Astrocyte (in vitro differentiated cells and primary cell): ENCODE measurements at regions not wholly inside any gene's neighbourhood (a gene's known extent, or its start where the extent isn't known, plus 50 kb on each side); places are given as distances from the start of the nearest gene placed in this dataset.

Source experiments
- DNase-seq: peaks from one replicate; pipeline ENCODE4 v3.0.0-alpha.2; 2010; ENCODE audit warnings: low read depth
- FAIRE-seq: peaks from 2 replicates; lab custom pipeline; 2011; peaks lifted over from hg19 to GRCh38; lab: Jason Lieb, UNC
- H2AFZ ChIP-seq: 2 replicates; pipeline ENCODE4 v1.6.0; 2012; ENCODE audit warnings: low read depth, low read length, inconsistent platforms
- H3K27ac ChIP-seq: 2 replicates; pipeline ENCODE4 v1.5.1; 2011; ENCODE audit warnings: low read depth, low read length, inconsistent platforms
- H3K27me3 ChIP-seq: 2 replicates; pipeline ENCODE4 v1.6.0; 2011; ENCODE audit warnings: low read length, inconsistent platforms; ENCODE audit not compliant: insufficient read depth
- H3K36me3 ChIP-seq: 2 replicates; pipeline ENCODE4 v1.5.1; 2011; ENCODE audit warnings: low read length, inconsistent platforms; ENCODE audit not compliant: insufficient read depth
- H3K4me1 ChIP-seq: 2 replicates; pipeline ENCODE4 v1.5.1; 2011; ENCODE audit warnings: low read length, inconsistent platforms; ENCODE audit not compliant: insufficient read depth
- H3K4me2 ChIP-seq: 2 replicates; pipeline ENCODE4 v1.6.0; 2012; ENCODE audit warnings: low read length, inconsistent platforms
- H3K4me3 ChIP-seq: 2 replicates; pipeline ENCODE4 v1.5.1; 2011; ENCODE audit warnings: low read depth, mild to moderate bottlenecking, low read length, inconsistent platforms; ENCODE audit not compliant: insufficient read depth
- H3K79me2 ChIP-seq: 2 replicates; pipeline ENCODE4 v1.6.0; 2012; ENCODE audit warnings: mild to moderate bottlenecking, low read length, inconsistent platforms; ENCODE audit not compliant: insufficient read depth
- H3K9ac ChIP-seq: 2 replicates; pipeline ENCODE4 v1.6.0; 2012; ENCODE audit warnings: mild to moderate bottlenecking, low read length, inconsistent platforms
- H3K9me3 ChIP-seq: 2 replicates; pipeline ENCODE4 v1.5.1; 2012; ENCODE audit warnings: low read depth, mild to moderate bottlenecking, low read length, inconsistent platforms; ENCODE audit not compliant: insufficient read depth
- H4K20me1 ChIP-seq: 2 replicates; pipeline ENCODE4 v1.6.0; 2012; ENCODE audit warnings: low read length, inconsistent platforms; ENCODE audit not compliant: insufficient read depth
- H3K27ac Mint-ChIP-seq: one replicate; pipeline ENCODE4 v1.8.0; 2021; ENCODE audit warnings: mild to moderate bottlenecking, mixed read lengths; ENCODE audit not compliant: unreplicated experiment
- H3K27me3 Mint-ChIP-seq: one replicate; pipeline ENCODE4 v1.8.0; 2021; ENCODE audit warnings: low read depth, mixed read lengths; ENCODE audit not compliant: unreplicated experiment
- H3K36me3 Mint-ChIP-seq: one replicate; pipeline ENCODE4 v1.8.0; 2021; ENCODE audit warnings: low read depth, mixed read lengths; ENCODE audit not compliant: unreplicated experiment
- H3K4me1 Mint-ChIP-seq: one replicate; pipeline ENCODE4 v1.8.0; 2021; ENCODE audit warnings: low read depth, mixed read lengths; ENCODE audit not compliant: unreplicated experiment
- H3K4me3 Mint-ChIP-seq: one replicate; pipeline ENCODE4 v1.8.0; 2021; ENCODE audit warnings: mild to moderate bottlenecking, moderate library complexity, mixed read lengths; ENCODE audit not compliant: unreplicated experiment
- H3K9me3 Mint-ChIP-seq: one replicate; pipeline ENCODE4 v1.8.0; 2021; ENCODE audit warnings: mild to moderate bottlenecking, mixed read lengths; ENCODE audit not compliant: unreplicated experiment
- EZH2 ChIP-seq: IDR thresholded peaks from 2 replicates; pipeline ENCODE4 v1.6.1; 2012; ENCODE audit warnings: mild to moderate bottlenecking, low read length, inconsistent platforms; ENCODE audit not compliant: insufficient read depth
- TF ChIP-seq, protein P1 (sequence below): IDR thresholded peaks from 2 replicates; pipeline ENCODE4 v1.5.1; 2011; ENCODE audit warnings: low read depth, mild to moderate bottlenecking, inconsistent platforms, low read length, moderate library complexity; ENCODE audit not compliant: insufficient read depth

DNA sequence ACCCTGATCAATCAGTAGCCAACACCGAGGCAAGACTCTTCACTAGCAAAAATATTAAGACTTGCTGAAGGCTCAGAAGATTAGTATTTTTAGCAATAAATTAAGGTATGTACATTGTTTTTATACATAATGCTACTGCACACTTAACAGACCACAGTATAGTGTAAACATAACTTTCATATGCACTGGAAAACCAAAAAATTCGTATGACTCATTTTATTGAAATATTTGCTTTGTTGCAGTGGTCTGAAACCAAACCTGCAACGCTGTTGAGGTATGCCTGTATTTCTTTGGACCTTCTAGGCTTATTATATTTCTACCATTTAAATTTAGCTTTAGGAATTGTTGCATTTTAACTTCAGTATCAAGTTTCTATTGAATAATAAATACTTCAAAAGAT is 65.8 kb upstream of the BCL9 start:
- H2AFZ ChIP-seq: no peak overlapping the region
- no peak for TF ChIP-seq EZH2
- TF ChIP-seq, protein P1, sequence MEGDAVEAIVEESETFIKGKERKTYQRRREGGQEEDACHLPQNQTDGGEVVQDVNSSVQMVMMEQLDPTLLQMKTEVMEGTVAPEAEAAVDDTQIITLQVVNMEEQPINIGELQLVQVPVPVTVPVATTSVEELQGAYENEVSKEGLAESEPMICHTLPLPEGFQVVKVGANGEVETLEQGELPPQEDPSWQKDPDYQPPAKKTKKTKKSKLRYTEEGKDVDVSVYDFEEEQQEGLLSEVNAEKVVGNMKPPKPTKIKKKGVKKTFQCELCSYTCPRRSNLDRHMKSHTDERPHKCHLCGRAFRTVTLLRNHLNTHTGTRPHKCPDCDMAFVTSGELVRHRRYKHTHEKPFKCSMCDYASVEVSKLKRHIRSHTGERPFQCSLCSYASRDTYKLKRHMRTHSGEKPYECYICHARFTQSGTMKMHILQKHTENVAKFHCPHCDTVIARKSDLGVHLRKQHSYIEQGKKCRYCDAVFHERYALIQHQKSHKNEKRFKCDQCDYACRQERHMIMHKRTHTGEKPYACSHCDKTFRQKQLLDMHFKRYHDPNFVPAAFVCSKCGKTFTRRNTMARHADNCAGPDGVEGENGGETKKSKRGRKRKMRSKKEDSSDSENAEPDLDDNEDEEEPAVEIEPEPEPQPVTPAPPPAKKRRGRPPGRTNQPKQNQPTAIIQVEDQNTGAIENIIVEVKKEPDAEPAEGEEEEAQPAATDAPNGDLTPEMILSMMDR: no peak
- Mint-ChIP-seq H3K4me1 (no peaks in the 10 kb centered on the region), H3K4me3 (no peak overlapping the region), H3K9me3 (no peaks in the 10 kb centered on the region), H3K27ac (no peak overlapping the region), H3K27me3 (peaks cover 3% of the 10 kb centered on the region), H3K36me3 (no peaks in the 10 kb centered on the region)
- H3K4me2 ChIP-seq: no peak overlapping the region
- peak; percentile 7 for DNase-seq
- no peaks in the 10 kb centered on the region for H3K4me1 ChIP-seq
- H3K27me3 ChIP-seq: peaks cover 4% of the 10 kb centered on the region
- H3K9ac ChIP-seq: no peak overlapping the region
- H3K79me2 ChIP-seq: no peaks in the 10 kb centered on the region
- H3K9me3 ChIP-seq: no peaks in the 10 kb centered on the region
- H3K36me3 ChIP-seq: no peaks in the 10 kb centered on the region
- H3K4me3 ChIP-seq: no peak overlapping the region
- H3K27ac ChIP-seq: no peak overlapping the region
- H4K20me1 ChIP-seq: no peaks in the 10 kb centered on the region
- no peak for FAIRE-seq

DNA sequence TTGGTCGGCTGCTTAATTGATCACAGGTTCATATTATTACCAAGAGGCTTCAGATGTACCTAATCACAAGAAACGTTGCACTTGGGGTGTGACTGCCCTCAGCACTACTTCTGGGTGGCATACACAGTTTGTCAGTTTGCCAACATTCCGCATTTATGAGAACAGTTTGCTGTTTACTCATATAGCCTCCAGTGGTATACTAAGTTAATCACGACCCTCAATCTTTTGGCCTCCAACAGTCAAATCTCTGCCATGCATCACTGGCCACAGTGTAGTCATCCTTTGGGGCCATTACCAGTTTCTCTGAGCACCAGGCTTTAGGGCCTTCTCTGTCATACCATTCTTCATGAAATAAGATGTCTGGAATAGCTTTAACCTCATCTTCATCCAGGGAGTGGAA is 62.8 kb upstream of the BCL9 start:
- H3K27ac Mint-ChIP-seq: no peak overlapping the region
- no peaks in the 10 kb centered on the region for H3K36me3 ChIP-seq
- no peak for DNase-seq
- H2AFZ ChIP-seq: no peak overlapping the region
- no peaks in the 10 kb centered on the region for H3K27me3 Mint-ChIP-seq
- no peak overlapping the region for H3K27ac ChIP-seq
- no peaks in the 10 kb centered on the region for H3K36me3 Mint-ChIP-seq
- H3K27me3 ChIP-seq: no peaks in the 10 kb centered on the region
- no peak overlapping the region for H3K9ac ChIP-seq
- no peaks in the 10 kb centered on the region for H3K4me1 Mint-ChIP-seq
- no peaks in the 10 kb centered on the region for H3K9me3 Mint-ChIP-seq
- FAIRE-seq: no peak
- H3K4me3 Mint-ChIP-seq: no peak overlapping the region
- no peaks in the 10 kb centered on the region for H3K79me2 ChIP-seq
- TF ChIP-seq, protein P1: no peak
- no peak for TF ChIP-seq EZH2
- H3K4me3 ChIP-seq: no peak overlapping the region
- H3K4me1 ChIP-seq: no peaks in the 10 kb centered on the region
- no peak overlapping the region for H3K4me2 ChIP-seq
- no peaks in the 10 kb centered on the region for H4K20me1 ChIP-seq
- no peaks in the 10 kb centered on the region for H3K9me3 ChIP-seq

DNA sequence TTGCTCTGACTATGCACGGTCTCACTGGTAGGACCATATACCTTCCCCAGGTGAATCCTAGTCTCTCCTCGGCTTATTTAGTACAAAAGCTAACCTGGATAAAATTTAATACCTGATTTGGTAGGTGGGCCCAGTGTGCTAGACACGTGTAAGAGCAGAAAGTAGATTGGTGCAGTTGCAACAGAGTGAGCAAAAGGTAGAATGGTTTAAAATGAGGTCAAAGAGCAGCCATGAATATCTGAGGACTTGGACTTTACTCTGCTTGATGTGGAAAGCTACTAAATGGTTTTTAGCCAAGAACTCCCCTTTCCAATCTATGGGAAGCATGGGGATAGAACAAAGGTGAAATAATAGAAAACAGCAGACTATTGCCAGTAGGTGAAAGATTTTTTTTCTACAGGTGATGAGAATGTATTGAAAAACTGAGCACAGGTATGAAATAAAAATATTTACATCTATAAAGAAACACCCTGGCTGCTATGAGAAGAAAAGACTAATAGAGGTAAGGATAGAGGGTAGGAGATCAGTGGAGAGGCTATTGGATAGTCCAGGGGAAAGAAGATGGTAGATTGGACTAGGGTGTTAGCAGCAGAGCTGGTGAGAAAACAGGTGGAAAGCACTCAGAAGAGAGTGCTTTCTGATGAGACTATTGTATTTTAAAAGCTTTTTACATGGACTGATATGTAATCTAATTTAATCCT is 61.3 kb upstream of the BCL9 start:
- FAIRE-seq: no peak
- H3K4me3 Mint-ChIP-seq: no peak overlapping the region

More for the DNA sequence above, 61.3 kb upstream of the BCL9 start:
- no peaks in the 10 kb centered on the region for H3K36me3 Mint-ChIP-seq
- Histone ChIP-seq H3K9ac (no peak overlapping the region), H3K27ac (no peak overlapping the region), H3K4me2 (no peak overlapping the region), H3K79me2 (no peaks in the 10 kb centered on the region), H3K27me3 (no peaks in the 10 kb centered on the region), H2AFZ (no peak overlapping the region), H3K4me3 (no peak overlapping the region), H3K4me1 (no peaks in the 10 kb centered on the region), H3K36me3 (no peaks in the 10 kb centered on the region), H3K9me3 (no peaks in the 10 kb centered on the region), H4K20me1 (no peaks in the 10 kb centered on the region)
- H3K27me3 Mint-ChIP-seq: peaks cover 2% of the 10 kb centered on the region
- TF ChIP-seq EZH2: no peak
- TF ChIP-seq, protein P1: no peak
- no peaks in the 10 kb centered on the region for H3K9me3 Mint-ChIP-seq
- H3K27ac Mint-ChIP-seq: no peak overlapping the region
- no peaks in the 10 kb centered on the region for H3K4me1 Mint-ChIP-seq
- DNase-seq: no peak
